ENCODE measurements at regions not wholly inside any gene's neighbourhood (a gene's known extent, or its start where the extent isn't known, plus 50 kb on each side); places are given as distances from the start of the nearest gene placed in this dataset.

DNA sequence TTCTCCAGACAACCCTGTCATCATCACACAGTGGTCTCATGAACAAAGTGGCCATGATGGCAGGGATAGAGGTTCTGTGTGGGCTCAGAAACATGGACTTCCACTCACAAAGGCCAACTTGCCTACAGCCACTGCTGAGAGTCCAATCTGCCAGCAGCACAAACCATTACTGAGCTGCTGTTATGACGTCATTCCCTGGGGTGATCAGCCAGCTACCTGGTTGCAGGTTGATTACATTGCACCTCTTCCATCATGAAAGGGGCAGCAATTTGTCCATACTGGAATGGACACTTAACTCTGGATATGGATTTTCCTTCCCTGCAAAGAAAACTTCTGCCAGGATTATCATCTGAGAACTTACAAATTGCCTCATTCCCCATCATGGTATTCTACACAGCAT, 1275.9 kb downstream of the TYW1 start:
- H3K27ac ChIP-seq, result no peak overlapping the region
- no peak overlapping the region for H3K4me3 ChIP-seq (ENCODE audit: low read depth, low read length)
- DNase-seq, result no peak
- H3K9me3 ChIP-seq (ENCODE audit: severe bottlenecking), result no peaks in the 10 kb centered on the region
- H3K27me3 ChIP-seq (ENCODE audit: insufficient read depth, low read depth, severe bottlenecking), result no peaks in the 10 kb centered on the region
- TF ChIP-seq CTCF (IDR thresholded peaks at IDR 0.05; ENCODE audit: low read depth, low read length), result no peak
- no peaks in the 10 kb centered on the region for H3K36me3 ChIP-seq

- Histone ChIP-seq H3K27me3 (ENCODE audit: insufficient read depth, low read depth, severe bottlenecking) (no peaks in the 10 kb centered on the region), H3K4me3 (ENCODE audit: low read depth, low read length) (no peak overlapping the region), H3K9me3 (ENCODE audit: severe bottlenecking) (no peaks in the 10 kb centered on the region), H3K27ac (no peak overlapping the region), H3K36me3 (no peaks in the 10 kb centered on the region)
- TF ChIP-seq CTCF (IDR thresholded peaks at IDR 0.05; ENCODE audit: low read depth, low read length), result no peak
- no peak for DNase-seq
These were observed 1280.1 kb downstream of the TYW1 start for GRCh38 chr7:68276725-68277124.

DNA sequence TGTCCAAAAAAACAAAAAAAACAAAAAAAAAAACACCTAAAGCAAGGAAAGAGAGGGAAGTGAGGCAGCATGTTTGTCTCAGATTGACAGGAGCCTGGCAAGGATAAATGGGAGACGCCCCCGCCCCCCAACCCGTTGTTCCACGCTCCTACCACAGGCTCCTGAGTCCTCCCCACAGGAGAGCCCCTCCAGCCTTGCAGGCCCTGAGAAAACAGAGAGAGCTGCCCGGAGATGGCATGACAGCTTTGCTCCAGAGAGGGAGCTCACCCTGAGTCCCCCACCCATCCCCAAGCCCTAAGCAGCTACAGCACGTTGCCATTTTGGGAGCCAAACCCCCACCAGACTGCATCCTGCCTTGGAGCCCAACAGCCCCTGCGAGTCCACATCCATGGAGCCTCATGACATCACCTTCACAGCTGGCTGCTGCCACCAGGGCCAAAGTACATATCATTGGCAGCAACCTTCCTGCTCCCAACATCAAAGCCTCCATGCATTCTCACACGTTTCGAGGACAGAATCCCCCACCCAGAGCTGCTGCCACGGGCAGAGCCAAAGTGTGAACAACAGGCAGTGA, 1283.3 kb downstream of the TYW1 start:
- Histone ChIP-seq H3K27ac (no peak overlapping the region), H3K27me3 (ENCODE audit: insufficient read depth, low read depth, severe bottlenecking) (no peaks in the 10 kb centered on the region), H3K4me3 (ENCODE audit: low read depth, low read length) (no peak overlapping the region), H3K36me3 (no peaks in the 10 kb centered on the region), H3K9me3 (ENCODE audit: severe bottlenecking) (no peaks in the 10 kb centered on the region)
- no peak for TF ChIP-seq CTCF (IDR thresholded peaks at IDR 0.05; ENCODE audit: low read depth, low read length)
- DNase-seq, result no peak

GRCh38 chr7:68280931-68281330, 1284.3 kb downstream of the TYW1 start:
- Histone ChIP-seq H3K27ac (no peak overlapping the region), H3K27me3 (ENCODE audit: insufficient read depth, low read depth, severe bottlenecking) (no peaks in the 10 kb centered on the region), H3K36me3 (no peaks in the 10 kb centered on the region), H3K4me3 (ENCODE audit: low read depth, low read length) (no peak overlapping the region), H3K9me3 (ENCODE audit: severe bottlenecking) (no peaks in the 10 kb centered on the region)
- TF ChIP-seq CTCF (IDR thresholded peaks at IDR 0.05; ENCODE audit: low read depth, low read length), result no peak
- no peak for DNase-seq

DNA sequence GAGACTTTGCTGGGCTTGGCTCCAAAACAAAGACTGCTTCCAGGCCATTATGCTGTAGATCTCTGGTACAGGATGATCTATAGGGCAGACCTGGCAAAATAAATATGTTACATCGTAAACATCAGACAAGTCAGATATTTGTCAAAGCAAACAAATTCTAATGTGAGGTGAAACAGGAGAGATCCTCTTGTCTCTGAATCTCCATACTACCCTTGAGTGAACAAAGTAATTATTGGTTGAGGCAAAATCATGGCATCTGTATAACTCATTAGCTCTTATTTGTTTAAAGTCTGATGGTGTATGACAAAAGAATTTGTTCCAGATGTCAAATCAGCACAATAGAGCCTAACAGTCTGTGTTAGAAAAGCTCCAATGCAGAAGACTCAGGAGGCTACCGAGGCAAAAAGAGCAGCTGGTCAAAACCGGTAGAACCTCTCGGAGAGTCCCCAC, 1291.5 kb downstream of the TYW1 start:
- no peak for DNase-seq
- no peak overlapping the region for H3K4me3 ChIP-seq (ENCODE audit: low read depth, low read length)
- H3K27ac ChIP-seq, result no peak overlapping the region
- no peaks in the 10 kb centered on the region for H3K27me3 ChIP-seq (ENCODE audit: insufficient read depth, low read depth, severe bottlenecking)
- H3K9me3 ChIP-seq (ENCODE audit: severe bottlenecking), result no peaks in the 10 kb centered on the region
- no peaks in the 10 kb centered on the region for H3K36me3 ChIP-seq
- no peak for TF ChIP-seq CTCF (IDR thresholded peaks at IDR 0.05; ENCODE audit: low read depth, low read length)

- H3K27me3 ChIP-seq (ENCODE audit: insufficient read depth, low read depth, severe bottlenecking), result no peaks in the 10 kb centered on the region
- TF ChIP-seq CTCF (IDR thresholded peaks at IDR 0.05; ENCODE audit: low read depth, low read length), result no peak
- H3K4me3 ChIP-seq (ENCODE audit: low read depth, low read length), result no peak overlapping the region
- H3K27ac ChIP-seq, result no peak overlapping the region
- DNase-seq, result no peak
- no peaks in the 10 kb centered on the region for H3K36me3 ChIP-seq
- no peaks in the 10 kb centered on the region for H3K9me3 ChIP-seq (ENCODE audit: severe bottlenecking)
These were observed 1295.1 kb downstream of the TYW1 start for GRCh38 chr7:68291710-68292109.
